CD14-positive monocyte (primary cell): ENCODE measurements at regions not wholly inside any gene's neighbourhood (a gene's known extent, or its start where the extent isn't known, plus 50 kb on each side); places are given as distances from the start of the nearest gene placed in this dataset.
A peak's percentile ranks its signal among the peaks of the same experiment; 100 is the strongest.

Source experiments
- DNase-seq, 3 donors: peaks; one replicate each; pipeline ENCODE4 v3.0.0-alpha.2; 2011 to 2022
- H2AFZ ChIP-seq: 2 replicates; pipeline ENCODE4 v1.6.0; 2012; ENCODE audit warnings: mild to moderate bottlenecking, low read depth, low read length, inconsistent platforms; ENCODE audit not compliant: insufficient read depth, poor library complexity, severe bottlenecking
- H3K27ac ChIP-seq, 2 donors: 1 replicate in 1 of 2; 2 replicates in 1 of 2; pipeline ENCODE4 v1.5.1; 2012 to 2013; ENCODE audit warnings: low read length in 2 of 2, control low read depth in 1 of 2, inconsistent platforms in 1 of 2, low read depth in 1 of 2, mild to moderate bottlenecking in 1 of 2
- H3K27me3 ChIP-seq, 2 donors: one replicate each; pipeline versions ENCODE4 v1.6.0 to v1.6.1; 2011 to 2013; ENCODE audit warnings: low read length in 2 of 2; ENCODE audit not compliant: control insufficient read depth in 2 of 2, insufficient read depth in 2 of 2
- H3K36me3 ChIP-seq, 2 donors: replicated peaks in 1 of 2; 1 replicate in 1 of 2; 2 replicates in 1 of 2; pipeline versions ENCODE4 v1.5.1 to v1.6.1; 2012 to 2013; ENCODE audit warnings: low read length in 2 of 2, control low read depth in 1 of 2, inconsistent platforms in 1 of 2, mild to moderate bottlenecking in 1 of 2; ENCODE audit not compliant: insufficient read depth in 2 of 2, control insufficient read depth in 1 of 2
- H3K4me1 ChIP-seq, 2 donors: 1 replicate in 1 of 2; 2 replicates in 1 of 2; pipeline versions ENCODE4 v1.5.1 to v1.6.1; 2012 to 2013; ENCODE audit warnings: low read length in 2 of 2, control low read depth in 1 of 2, inconsistent platforms in 1 of 2, mild to moderate bottlenecking in 1 of 2, moderate library complexity in 1 of 2; ENCODE audit not compliant: insufficient read depth in 2 of 2, control insufficient read depth in 1 of 2
- H3K4me2 ChIP-seq: replicated peaks from 2 replicates; pipeline ENCODE3; 2012; ENCODE audit warnings: low read length, moderate library complexity, mild to moderate bottlenecking; ENCODE audit not compliant: poor library complexity, severe bottlenecking; ENCODE audit errors: extremely low read depth
- H3K4me3 ChIP-seq, 3 experiments: fragments of 200-600 bp in 1 of 3; sonication (generic) in 1 of 3; replicated peaks in 1 of 3; 1 replicate in 2 of 3; 2 replicates in 1 of 3; pipeline ENCODE4 v1.5.1; 2011 to 2013; ENCODE audit warnings: low read length in 3 of 3, mild to moderate bottlenecking in 3 of 3, control low read depth in 2 of 3, low read depth in 2 of 3, inconsistent platforms in 1 of 3, moderate library complexity in 1 of 3
- H3K79me2 ChIP-seq: 2 replicates; pipeline ENCODE4 v1.6.0; 2012; ENCODE audit warnings: mild to moderate bottlenecking, control low read depth, inconsistent platforms, low read length, moderate library complexity; ENCODE audit not compliant: insufficient read depth
- H3K9ac ChIP-seq: 2 replicates; pipeline ENCODE4 v1.6.0; 2017; ENCODE audit warnings: low read length, mild to moderate bottlenecking; ENCODE audit not compliant: insufficient read depth, poor library complexity, severe bottlenecking
- H3K9me3 ChIP-seq, 2 donors: replicated peaks in 1 of 2; 1 replicate in 1 of 2; 2 replicates in 1 of 2; pipeline versions ENCODE4 v1.5.1 to v1.6.1; 2012 to 2013; ENCODE audit warnings: low read length in 2 of 2, control low read depth in 1 of 2; ENCODE audit not compliant: control insufficient read depth in 1 of 2, insufficient read depth in 1 of 2
- H4K20me1 ChIP-seq: 2 replicates; pipeline ENCODE4 v1.6.0; 2012; ENCODE audit warnings: mild to moderate bottlenecking, low read length, control low read depth, moderate library complexity; ENCODE audit not compliant: insufficient read depth
- H3K27ac Mint-ChIP-seq, 7 donors: one replicate each; pipeline ENCODE4 v1.8.0; 2020; ENCODE audit warnings: mild to moderate bottlenecking in 7 of 7, mixed read lengths in 7 of 7, moderate library complexity in 6 of 7, inconsistent platforms in 2 of 7
- H3K27me3 Mint-ChIP-seq, 3 donors: one replicate each; pipeline ENCODE4 v1.8.0; 2021 to 2022; ENCODE audit warnings: low read depth in 3 of 3, mild to moderate bottlenecking in 3 of 3, mixed read lengths in 3 of 3, moderate library complexity in 3 of 3, inconsistent platforms in 1 of 3
- H3K36me3 Mint-ChIP-seq, 2 donors: one replicate each; pipeline ENCODE4 v1.8.0; 2020; ENCODE audit warnings: mixed read lengths in 2 of 2, inconsistent platforms in 1 of 2, mild to moderate bottlenecking in 1 of 2
- H3K4me1 Mint-ChIP-seq: one replicate; pipeline ENCODE4 v1.8.0; 2020; ENCODE audit warnings: mild to moderate bottlenecking, mixed read lengths
- H3K4me3 Mint-ChIP-seq, 2 donors: one replicate each; pipeline ENCODE4 v1.8.0; 2020; ENCODE audit warnings: mild to moderate bottlenecking in 2 of 2, mixed read lengths in 2 of 2, moderate library complexity in 1 of 2
- H3K9me3 Mint-ChIP-seq, 7 donors: one replicate each; pipeline ENCODE4 v1.8.0; 2020 to 2022; ENCODE audit warnings: mixed read lengths in 7 of 7, mild to moderate bottlenecking in 6 of 7, moderate library complexity in 6 of 7, inconsistent platforms in 2 of 7
- CTCF ChIP-seq: fragments of 200-600 bp; IDR thresholded peaks from one replicate; pipeline ENCODE4 v1.8.0; 2022; ENCODE audit warnings: antibody characterized with exemption, mild to moderate bottlenecking
- WGBS: methylation state at CpG from one replicate; pipeline ENCODE4 v1.1.5; 2013; ENCODE audit warnings: missing lambda C conversion rate; ENCODE audit not compliant: insufficient coverage; 5-methylcytosine and 5-hydroxymethylcytosine counted together
- intact Hi-C, 2 donors: fragments of 100-400 bp; cut with micrococcal nuclease; formaldehyde crosslinking; loops; one replicate each; pipeline versions ENCODE4 v1.15.0 to v1.15.1; 2023

GRCh38 chr7:27316311-27316710 lies 73.7 kb downstream of the EVX1 start:
- H3K9me3 Mint-ChIP-seq, result peaks cover 8 to 16% (median 14%) of the 10 kb centered on the region in 7 donors
- Histone ChIP-seq H4K20me1 (no peaks in the 10 kb centered on the region), H3K9me3 (peaks cover 7% of the 10 kb centered on the region in 2 donors), H3K79me2 (no peaks in the 10 kb centered on the region), H3K36me3 (no peaks in the 10 kb centered on the region), H3K4me2 (peak overlapping the region; percentile 29), H3K27me3 (no peaks in the 10 kb centered on the region), H3K4me1 (peaks cover 41 to 49% of the 10 kb centered on the region in 2 donors), H3K27ac (peak overlapping the region; percentile 55 to 56), H3K4me3 (peak overlapping the region in 1 of 3 experiments; percentile 26), H2AFZ (no peak overlapping the region), H3K9ac (no peak overlapping the region)
- 40% methylated on average over 1 of the region's 3 CpGs for WGBS
- TF ChIP-seq CTCF, result no peak
- peak overlapping the region in 1 of 2 donors; percentile 59 for H3K4me3 Mint-ChIP-seq
- peaks cover 43% of the 10 kb centered on the region for H3K4me1 Mint-ChIP-seq
- peak; percentile 17 to 36 (median 23) for DNase-seq
- peaks cover 0 to 7% of the 10 kb centered on the region in 2 donors for H3K36me3 Mint-ChIP-seq
- H3K27ac Mint-ChIP-seq, result peak overlapping the region in 4 of 7 donors; percentile 6 to 73 (median 62)
- intact Hi-C loops, result no loop called here
- H3K27me3 Mint-ChIP-seq, result peaks cover 0 to 4% (median 3%) of the 10 kb centered on the region in 3 donors

- H4K20me1 ChIP-seq, result no peaks in the 10 kb centered on the region
- peak; percentile 15 to 41 (median 18) for DNase-seq
- H3K27ac ChIP-seq, result no peak overlapping the region
- no peaks in the 10 kb centered on the region for H3K9me3 ChIP-seq
- Mint-ChIP-seq H3K27ac (peak overlapping the region in 2 of 7 donors; percentile 42), H3K4me3 (no peak overlapping the region), H3K4me1 (peaks cover 14% of the 10 kb centered on the region), H3K36me3 (peaks cover 0 to 2% of the 10 kb centered on the region in 2 donors), H3K9me3 (peaks cover 2 to 8% (median 7%) of the 10 kb centered on the region in 7 donors), H3K27me3 (peaks cover 0 to 5% (median 1%) of the 10 kb centered on the region in 3 donors)
- H3K4me1 ChIP-seq, result peaks cover 11 to 14% of the 10 kb centered on the region in 2 donors
- no peaks in the 10 kb centered on the region for H3K36me3 ChIP-seq
- intact Hi-C loops, result loop anchor here in 1 of 2 donors (10.0 kb wide), 1 partner anchor 51 kb away; no protein-coding TSS in a partner anchor
- no peak overlapping the region for H3K4me2 ChIP-seq
- H3K79me2 ChIP-seq, result no peaks in the 10 kb centered on the region
- H3K4me3 ChIP-seq, result no peak overlapping the region
- no peaks in the 10 kb centered on the region for H3K27me3 ChIP-seq
- no peak for TF ChIP-seq CTCF
- no peak overlapping the region for H3K9ac ChIP-seq
- H2AFZ ChIP-seq, result no peak overlapping the region
Measured at GRCh38 chr7:27324246-27324645, 81.6 kb downstream of the EVX1 start.
